ENCODE measurements at regions not wholly inside any gene's neighbourhood (a gene's known extent, or its start where the extent isn't known, plus 50 kb on each side); places are given as distances from the start of the nearest gene placed in this dataset.

- Mint-ChIP-seq H3K36me3 (ENCODE audit: insufficient read depth) (no peaks in the 10 kb centered on the region), H3K27ac (no peak overlapping the region), H3K4me1 (ENCODE audit: low read depth in 2 of 2) (no peaks in the 10 kb centered on the region), H3K4me3 (no peak overlapping the region), H3K9me3 (peaks cover 7 to 12% of the 10 kb centered on the region in 2 donors), H3K27me3 (peaks cover 12 to 35% of the 10 kb centered on the region in 2 donors)
- DNase-seq, result no peak
- ATAC-seq (replicated peaks), result no peak
Measured at GRCh38 chr2:240360645-240361475, 74.6 kb upstream of the GPC1 start.

- H3K4me3 Mint-ChIP-seq, result no peak overlapping the region
- no peaks in the 10 kb centered on the region for H3K4me1 Mint-ChIP-seq (ENCODE audit: low read depth in 2 of 2)
- no peaks in the 10 kb centered on the region for H3K36me3 Mint-ChIP-seq (ENCODE audit: insufficient read depth)
- ATAC-seq (replicated peaks) (no peak), DNase-seq (no peak)
- no peak overlapping the region for H3K27ac Mint-ChIP-seq
- peaks cover 7 to 12% of the 10 kb centered on the region in 2 donors for H3K9me3 Mint-ChIP-seq
- H3K27me3 Mint-ChIP-seq, result peaks cover 6 to 21% of the 10 kb centered on the region in 2 donors
Measured at GRCh38 chr2:240362216-240362755, 73.2 kb upstream of the GPC1 start.

GRCh38 chr2:240362826-240363745, 72.4 kb upstream of the GPC1 start:
- ATAC-seq (replicated peaks) (no peak), DNase-seq (no peak)
- Mint-ChIP-seq H3K4me3 (no peak overlapping the region), H3K27me3 (peaks cover 6 to 21% of the 10 kb centered on the region in 2 donors), H3K9me3 (peaks cover 7 to 12% of the 10 kb centered on the region in 2 donors), H3K27ac (no peak overlapping the region), H3K4me1 (ENCODE audit: low read depth in 2 of 2) (no peaks in the 10 kb centered on the region), H3K36me3 (ENCODE audit: insufficient read depth) (no peaks in the 10 kb centered on the region)

- no peaks in the 10 kb centered on the region for H3K36me3 Mint-ChIP-seq (ENCODE audit: insufficient read depth)
- H3K27me3 Mint-ChIP-seq, result peaks cover 6 to 21% of the 10 kb centered on the region in 2 donors
- no peak overlapping the region for H3K27ac Mint-ChIP-seq
- no peaks in the 10 kb centered on the region for H3K4me1 Mint-ChIP-seq (ENCODE audit: low read depth in 2 of 2)
- peaks cover 7 to 12% of the 10 kb centered on the region in 2 donors for H3K9me3 Mint-ChIP-seq
- H3K4me3 Mint-ChIP-seq, result no peak overlapping the region
- no peak for DNase-seq
- ATAC-seq (replicated peaks), result no peak
Measured at GRCh38 chr2:240363746-240364581, 71.5 kb upstream of the GPC1 start.

- Mint-ChIP-seq H3K27me3 (peaks cover 6 to 21% of the 10 kb centered on the region in 2 donors), H3K4me1 (ENCODE audit: low read depth in 2 of 2) (no peaks in the 10 kb centered on the region), H3K9me3 (peaks cover 7 to 12% of the 10 kb centered on the region in 2 donors), H3K4me3 (no peak overlapping the region), H3K36me3 (ENCODE audit: insufficient read depth) (no peaks in the 10 kb centered on the region), H3K27ac (no peak overlapping the region)
- no peak for DNase-seq
- ATAC-seq (replicated peaks), result no peak
Measured at GRCh38 chr2:240364582-240364960, 70.9 kb upstream of the GPC1 start.

GRCh38 chr2:240364961-240365775, 70.3 kb upstream of the GPC1 start:
- H3K4me1 Mint-ChIP-seq (ENCODE audit: low read depth in 2 of 2), result no peaks in the 10 kb centered on the region
- no peaks in the 10 kb centered on the region for H3K36me3 Mint-ChIP-seq (ENCODE audit: insufficient read depth)
- DNase-seq, result no peak
- H3K4me3 Mint-ChIP-seq, result no peak overlapping the region
- H3K27me3 Mint-ChIP-seq, result peaks cover 6 to 21% of the 10 kb centered on the region in 2 donors
- ATAC-seq (replicated peaks), result no peak
- peaks cover 7 to 12% of the 10 kb centered on the region in 2 donors for H3K9me3 Mint-ChIP-seq
- no peak overlapping the region for H3K27ac Mint-ChIP-seq

- ATAC-seq (replicated peaks) (no peak), DNase-seq (no peak)
- H3K36me3 Mint-ChIP-seq (ENCODE audit: insufficient read depth), result no peaks in the 10 kb centered on the region
- no peak overlapping the region for H3K4me3 Mint-ChIP-seq
- peaks cover 2 to 4% of the 10 kb centered on the region in 2 donors for H3K9me3 Mint-ChIP-seq
- H3K4me1 Mint-ChIP-seq (ENCODE audit: low read depth in 2 of 2), result no peaks in the 10 kb centered on the region
- peaks cover 6 to 26% of the 10 kb centered on the region in 2 donors for H3K27me3 Mint-ChIP-seq
- H3K27ac Mint-ChIP-seq, result no peak overlapping the region
Measured at GRCh38 chr2:240365971-240366471, 69.4 kb upstream of the GPC1 start.

GRCh38 chr2:240366901-240367300, 68.6 kb upstream of the GPC1 start:
- Mint-ChIP-seq H3K9me3 (no peaks in the 10 kb centered on the region), H3K27me3 (peaks cover 14 to 30% of the 10 kb centered on the region in 2 donors), H3K36me3 (ENCODE audit: insufficient read depth) (no peaks in the 10 kb centered on the region), H3K27ac (no peak overlapping the region), H3K4me1 (ENCODE audit: low read depth in 2 of 2) (no peaks in the 10 kb centered on the region), H3K4me3 (no peak overlapping the region)
- ATAC-seq (replicated peaks) (no peak), DNase-seq (no peak)

GRCh38 chr2:240367721-240368120, 67.7 kb upstream of the GPC1 start:
- no peak for ATAC-seq (replicated peaks)
- Mint-ChIP-seq H3K36me3 (ENCODE audit: insufficient read depth) (peaks cover 3% of the 10 kb centered on the region), H3K27me3 (peaks cover 14 to 23% of the 10 kb centered on the region in 2 donors), H3K9me3 (no peaks in the 10 kb centered on the region), H3K4me3 (no peak overlapping the region), H3K27ac (no peak overlapping the region), H3K4me1 (ENCODE audit: low read depth in 2 of 2) (no peaks in the 10 kb centered on the region)
- DNase-seq, result no peak

- no peak overlapping the region for H3K4me3 Mint-ChIP-seq
- ATAC-seq (replicated peaks) (no peak), DNase-seq (no peak)
- peaks cover 12 to 20% of the 10 kb centered on the region in 2 donors for H3K27me3 Mint-ChIP-seq
- no peaks in the 10 kb centered on the region for H3K9me3 Mint-ChIP-seq
- no peak overlapping the region for H3K27ac Mint-ChIP-seq
- peaks cover 3% of the 10 kb centered on the region for H3K36me3 Mint-ChIP-seq (ENCODE audit: insufficient read depth)
- no peaks in the 10 kb centered on the region for H3K4me1 Mint-ChIP-seq (ENCODE audit: low read depth in 2 of 2)
Measured at GRCh38 chr2:240368781-240369331, 66.6 kb upstream of the GPC1 start.

GRCh38 chr2:240369335-240369734, 66.1 kb upstream of the GPC1 start:
- no peaks in the 10 kb centered on the region for H3K4me1 Mint-ChIP-seq (ENCODE audit: low read depth in 2 of 2)
- H3K4me3 Mint-ChIP-seq, result no peak overlapping the region
- DNase-seq (no peak), ATAC-seq (replicated peaks) (no peak)
- peaks cover 3% of the 10 kb centered on the region for H3K36me3 Mint-ChIP-seq (ENCODE audit: insufficient read depth)
- H3K9me3 Mint-ChIP-seq, result no peaks in the 10 kb centered on the region
- peaks cover 8 to 16% of the 10 kb centered on the region in 2 donors for H3K27me3 Mint-ChIP-seq
- H3K27ac Mint-ChIP-seq, result no peak overlapping the region
